DMS153 treated with DMSO at 0.1 percent for 48 hours (cell line): ENCODE measurements at regions not wholly inside any gene's neighbourhood (a gene's known extent, or its start where the extent isn't known, plus 50 kb on each side); places are given as distances from the start of the nearest gene placed in this dataset.
A peak's percentile ranks its signal among the peaks of the same experiment; 100 is the strongest.

ENCODE experiments used
- DNase-seq: peaks from one replicate; lab custom pipeline; 2025; ENCODE audit not compliant: unreplicated experiment; lab: John Stamatoyannopoulos, UW

DNA sequence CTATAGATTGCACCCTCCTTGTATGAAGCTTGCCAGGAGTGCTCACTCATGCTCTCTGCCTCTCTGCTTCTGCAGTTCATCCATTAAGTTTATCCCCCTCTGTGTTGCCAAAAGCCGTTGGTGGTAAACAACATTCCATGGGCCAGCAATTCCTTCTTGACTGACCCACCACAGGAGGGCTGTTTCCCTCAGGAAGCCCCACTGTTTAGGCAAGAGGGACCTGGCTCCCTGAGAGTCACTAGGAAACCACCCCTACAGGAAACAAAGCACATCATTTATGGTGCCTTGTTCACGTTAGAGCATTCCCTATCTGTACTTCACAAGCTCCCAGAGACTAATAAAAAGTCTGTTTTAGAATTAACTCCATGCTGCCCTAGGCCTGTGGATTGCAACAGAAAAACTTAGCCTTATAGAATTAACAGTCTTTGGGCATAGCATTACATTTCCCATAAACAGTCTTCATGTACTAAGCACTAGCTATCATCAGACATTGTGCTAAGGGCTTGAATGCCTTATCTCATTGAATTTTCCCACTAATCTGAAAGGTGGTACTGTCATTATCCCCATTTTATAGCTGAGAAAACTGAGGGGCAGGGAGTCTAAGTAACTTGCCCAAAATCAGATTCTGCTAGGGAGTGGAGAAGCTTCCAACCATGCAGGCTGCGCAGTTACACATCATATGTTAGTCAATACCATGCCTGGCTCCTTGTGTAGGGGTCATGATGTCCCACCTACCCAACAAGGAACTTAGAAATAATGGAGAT lies 149.9 kb downstream of the SHQ1 start:
- DNase-seq, result no peak

DNA sequence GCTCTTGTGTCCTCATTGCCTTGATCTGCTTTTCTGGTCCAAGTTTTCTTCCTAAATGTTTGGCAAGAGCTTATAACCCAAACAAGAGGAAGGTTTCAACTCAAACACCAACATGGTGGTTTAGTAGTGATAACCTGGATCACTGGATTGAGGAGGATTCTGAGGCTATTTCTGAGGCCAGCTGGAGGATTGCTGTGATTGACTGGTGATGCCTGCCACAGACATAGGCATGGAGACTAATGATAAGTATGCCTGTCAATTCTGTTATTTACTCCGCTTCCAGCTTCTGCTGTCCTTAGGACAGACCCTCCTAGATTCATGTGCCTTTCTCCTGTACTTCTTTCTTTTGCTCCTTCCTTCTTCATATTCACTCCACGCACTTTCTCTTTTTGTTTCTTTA lies 150.5 kb downstream of the SHQ1 start:
- no peak for DNase-seq

DNA sequence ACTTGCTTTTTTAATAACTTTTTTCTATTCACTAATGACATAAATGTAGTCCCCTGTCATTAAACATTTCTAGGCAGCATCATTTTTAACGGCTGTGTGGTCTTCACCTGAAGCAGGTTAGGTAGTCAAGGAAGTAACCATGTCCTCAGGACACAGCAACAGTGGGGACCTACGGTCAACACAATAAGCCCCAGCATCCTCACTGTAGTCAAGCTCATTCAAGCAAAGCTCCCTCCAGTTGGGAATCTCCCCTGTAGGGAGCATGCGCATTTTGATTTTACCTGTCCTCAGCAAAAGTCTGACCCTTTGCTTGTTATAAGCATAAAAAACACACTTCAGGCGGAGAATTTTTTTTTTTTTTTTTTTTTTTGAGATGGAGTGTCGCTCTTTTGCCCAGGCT lies 151.4 kb downstream of the SHQ1 start:
- DNase-seq, result no peak

DNA sequence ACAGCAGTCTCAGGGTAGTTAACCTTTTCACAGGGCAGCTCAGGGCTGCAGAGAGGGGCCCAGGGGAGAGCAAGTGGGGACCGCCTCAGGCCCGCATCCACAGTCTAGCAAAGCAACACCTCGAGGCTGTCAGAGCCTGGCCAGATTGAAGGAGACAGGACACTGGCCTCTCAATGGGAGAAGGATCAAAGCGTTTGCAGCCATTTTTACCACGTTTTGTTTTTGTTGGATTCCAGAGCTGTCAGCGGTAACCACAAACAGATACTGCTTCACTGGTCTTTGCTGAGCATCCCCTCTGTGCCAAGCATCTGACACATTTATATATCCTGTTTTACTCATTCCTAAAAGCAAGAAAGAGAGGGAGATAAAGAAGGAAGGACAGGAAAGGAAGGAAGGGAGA lies 153.8 kb downstream of the SHQ1 start:
- no peak for DNase-seq

DNA sequence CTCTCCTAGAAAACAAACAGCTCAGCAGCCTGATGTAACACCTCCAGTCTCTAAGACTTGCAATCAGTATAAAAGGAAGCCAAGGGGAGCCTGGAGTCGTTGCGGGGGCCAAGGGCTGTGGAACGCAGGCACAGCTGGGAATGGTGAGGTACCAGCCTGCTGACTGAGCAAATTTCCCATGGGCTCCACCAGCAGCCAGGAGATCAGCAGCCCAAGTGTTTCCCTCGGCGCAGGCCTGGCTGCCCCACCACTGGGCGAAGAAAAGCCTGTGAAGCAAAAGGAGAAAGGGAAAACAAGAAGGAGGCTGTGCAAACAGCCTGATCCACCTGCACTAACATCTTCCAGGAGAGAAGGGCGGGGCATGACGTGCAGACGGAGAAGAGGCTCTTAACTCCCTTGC lies 155.3 kb downstream of the SHQ1 start:
- no peak for DNase-seq

DNA sequence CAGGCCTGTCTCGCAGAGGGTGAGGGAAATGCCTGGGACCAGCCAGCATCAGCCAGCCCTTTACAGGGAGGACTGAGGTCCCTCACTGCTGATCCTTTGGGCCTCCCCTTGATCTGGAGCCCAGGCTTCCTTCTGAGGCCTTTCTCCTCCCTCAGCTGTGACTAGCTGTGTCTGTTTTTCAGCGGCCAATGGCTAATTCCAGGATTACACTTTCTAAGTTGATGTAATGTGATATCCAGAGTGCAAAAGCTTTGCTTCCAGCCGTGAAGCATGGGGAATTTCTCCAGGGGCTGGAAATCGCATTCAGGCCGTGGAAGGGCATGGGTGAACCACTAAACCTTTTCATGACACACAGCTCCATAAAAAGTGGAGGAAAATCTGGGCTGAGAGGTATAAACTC lies 157.6 kb downstream of the SHQ1 start:
- no peak for DNase-seq

DNA sequence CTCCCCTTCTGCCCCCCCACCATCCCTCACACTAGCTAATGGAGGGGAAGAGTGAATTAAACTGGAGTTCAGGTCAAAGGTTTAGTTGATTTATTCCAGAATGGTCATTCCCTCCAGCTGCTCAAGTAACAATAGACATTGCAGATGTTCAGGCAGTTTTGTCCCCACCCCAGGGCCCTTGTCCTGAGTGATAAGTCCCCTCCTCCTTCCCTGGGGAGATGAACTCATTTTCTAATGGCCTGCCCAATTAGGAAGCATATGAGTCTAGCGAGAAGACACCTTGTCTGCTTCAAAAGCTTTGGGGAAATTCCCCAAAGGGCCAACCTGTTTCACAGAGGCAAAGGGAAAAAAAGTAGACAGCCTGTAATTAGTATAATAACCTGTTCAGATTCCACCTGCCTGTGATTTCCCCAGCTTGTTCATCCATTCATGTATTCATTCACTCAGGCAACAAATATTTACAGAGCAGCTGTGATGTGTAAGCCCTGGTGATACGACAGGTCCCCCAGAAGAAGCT lies 165.3 kb downstream of the SHQ1 start:
- peak; percentile 35 for DNase-seq

DNA sequence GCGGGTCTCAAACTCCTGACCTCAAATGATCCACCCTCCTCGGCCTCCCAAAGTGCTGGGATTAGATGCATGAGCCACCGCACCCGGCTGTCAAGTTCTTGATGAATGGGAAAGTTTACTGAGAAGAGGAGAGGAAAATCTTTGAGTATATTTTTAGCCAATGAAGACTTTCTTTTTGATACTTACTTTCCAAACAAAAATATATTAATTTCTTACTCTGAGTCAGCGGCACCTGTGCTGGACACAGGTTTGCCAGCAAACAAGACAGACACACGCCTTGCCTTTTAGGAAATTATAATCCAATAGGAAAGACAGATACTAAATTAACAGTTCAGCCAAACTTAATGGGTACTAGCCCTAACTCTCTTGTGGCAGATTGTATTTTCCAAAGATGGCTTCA lies 166.6 kb downstream of the SHQ1 start:
- no peak for DNase-seq

DNA sequence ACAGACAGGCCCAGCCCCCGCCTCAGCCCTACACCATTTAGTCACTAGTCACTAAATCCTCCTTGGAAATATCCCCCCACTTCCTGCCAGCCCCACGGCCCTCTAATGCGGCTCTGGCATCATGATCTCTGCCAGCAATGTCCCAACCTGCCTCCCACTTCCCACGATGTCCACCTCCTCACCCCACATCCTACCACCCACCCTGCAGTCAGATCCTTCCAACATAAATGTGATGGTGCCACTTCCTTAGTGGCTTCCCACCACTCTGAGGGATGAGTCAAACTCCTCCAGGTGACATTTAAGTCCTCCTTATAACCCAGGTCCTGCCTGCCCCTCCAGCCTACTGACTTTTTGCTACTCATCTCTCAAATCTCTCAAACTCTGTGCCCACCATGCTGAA lies 167.5 kb downstream of the SHQ1 start:
- DNase-seq, result no peak

DNA sequence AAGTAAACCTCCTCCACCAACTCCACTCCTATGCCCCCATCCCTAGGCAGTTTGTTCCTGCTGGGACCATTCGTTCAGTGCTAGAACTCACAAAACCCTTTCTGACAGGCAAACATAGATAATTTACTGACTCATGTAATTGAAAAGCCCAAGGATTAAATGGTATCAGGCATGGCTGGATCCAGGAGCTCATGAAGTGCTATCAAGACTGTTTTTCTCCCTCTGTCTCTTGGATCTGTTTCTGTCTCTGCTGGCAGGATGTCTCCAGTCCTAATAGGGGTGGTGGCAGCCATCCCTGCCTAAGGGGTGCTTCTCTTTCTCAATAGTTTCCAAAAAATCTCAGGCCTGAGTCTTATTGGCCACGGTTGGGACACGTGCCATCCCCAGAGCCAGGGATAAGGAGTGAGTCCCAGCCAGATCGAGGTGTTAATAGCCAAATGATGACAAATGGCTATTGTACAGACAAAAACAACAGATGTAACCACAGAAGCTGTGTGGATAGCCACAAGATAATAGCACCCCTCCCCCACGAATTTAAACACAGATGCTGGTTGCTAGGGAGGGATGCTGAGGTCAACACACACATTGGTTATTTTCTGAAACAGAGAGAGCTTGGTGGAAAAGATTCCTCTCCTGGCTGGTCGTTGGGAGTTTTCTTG lies 168.6 kb downstream of the SHQ1 start:
- DNase-seq, result peak; percentile 10

DNA sequence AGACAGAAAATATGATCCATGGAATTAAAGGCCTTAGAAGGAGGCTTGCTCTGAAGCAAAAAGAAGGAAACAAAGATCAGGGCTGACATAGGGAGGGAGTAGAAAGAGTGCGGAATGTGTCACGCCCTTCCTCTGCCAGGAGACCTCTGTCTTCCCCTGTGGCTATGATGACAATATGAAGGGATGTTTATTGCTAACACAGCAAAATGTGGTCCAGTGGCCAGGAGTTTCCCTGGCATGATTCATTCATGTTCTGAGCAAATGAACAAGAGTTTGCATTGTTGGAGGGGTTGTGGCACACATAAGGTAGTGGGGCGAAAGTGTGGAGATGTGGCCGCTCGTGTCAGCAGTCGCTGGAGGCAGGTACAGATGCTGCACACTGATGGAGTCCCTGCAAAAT lies 169.4 kb downstream of the SHQ1 start:
- DNase-seq, result no peak

DNA sequence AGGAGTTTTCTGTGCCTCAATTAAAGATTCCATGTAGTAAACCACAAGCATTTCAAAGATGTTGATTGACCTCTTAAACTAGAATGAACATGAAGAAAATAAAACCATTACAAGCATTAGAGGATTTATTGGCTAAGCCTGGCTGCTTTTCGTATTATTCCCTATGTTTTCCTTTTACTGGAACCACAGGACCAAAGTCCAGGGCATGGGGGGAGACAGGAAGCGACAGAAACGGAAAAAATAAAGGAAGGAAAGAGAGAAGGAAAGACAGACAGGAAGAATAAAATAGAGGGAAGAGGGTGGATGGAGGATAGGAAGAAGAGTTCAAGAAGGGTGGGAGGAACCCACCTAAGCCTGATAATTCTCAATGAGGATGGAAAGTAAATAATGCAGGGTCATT lies 169.9 kb downstream of the SHQ1 start:
- no peak for DNase-seq

DNA sequence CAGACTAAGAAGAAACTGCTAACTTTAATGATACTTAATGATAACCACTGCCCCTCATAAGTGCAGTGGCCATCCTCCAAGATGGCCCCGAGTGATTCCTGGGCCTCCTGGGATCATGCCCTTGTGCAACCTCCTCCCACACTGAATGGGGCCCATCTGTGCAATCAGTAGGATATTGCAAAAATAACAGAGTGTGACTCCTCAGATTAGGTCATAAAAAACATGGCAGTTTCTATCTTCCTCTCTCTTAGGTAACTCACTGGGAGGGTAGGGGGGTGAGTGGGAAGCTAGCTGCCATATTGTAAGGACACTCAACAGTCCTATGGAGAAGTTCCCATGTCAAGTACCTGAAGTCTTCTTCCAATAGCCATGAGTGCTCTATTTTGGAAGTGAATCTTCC lies 173.0 kb downstream of the SHQ1 start:
- DNase-seq, result no peak

DNA sequence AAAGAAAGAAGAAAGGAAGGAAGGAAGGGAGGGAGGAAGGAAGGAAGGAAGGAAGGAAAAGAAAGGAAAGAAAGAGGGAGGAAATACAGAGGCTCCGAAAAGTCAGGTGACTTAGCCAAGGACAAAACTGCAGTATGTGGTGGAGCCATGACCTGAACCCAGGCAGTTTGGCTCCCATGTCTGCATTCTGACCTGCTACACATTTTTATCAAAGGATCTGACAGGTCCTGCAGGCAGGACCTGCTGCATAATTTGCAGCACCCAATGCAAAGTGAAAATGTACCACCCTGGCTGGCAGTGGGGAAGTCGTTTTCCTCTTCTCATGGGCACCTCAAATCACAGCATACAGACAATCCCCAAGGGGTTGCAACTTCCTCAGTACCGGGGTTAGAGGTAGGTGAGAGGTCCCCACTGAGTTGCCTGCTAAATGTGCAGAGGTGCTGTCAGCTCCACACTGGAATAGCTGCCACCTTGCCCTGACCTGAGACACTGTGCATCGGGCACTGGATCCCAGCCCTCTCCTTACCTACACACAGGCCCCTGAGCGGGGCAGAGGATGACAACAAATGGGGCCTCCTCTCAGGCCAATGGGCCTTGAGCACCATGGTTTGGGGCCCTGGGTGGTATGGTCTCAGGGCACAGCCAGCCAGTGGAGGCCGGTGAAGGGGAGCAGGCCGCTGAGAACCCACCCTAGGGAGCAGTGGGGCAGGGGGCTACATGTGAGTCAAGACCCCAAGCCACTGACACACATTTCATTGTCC lies 175.1 kb downstream of the SHQ1 start:
- no peak for DNase-seq

DNA sequence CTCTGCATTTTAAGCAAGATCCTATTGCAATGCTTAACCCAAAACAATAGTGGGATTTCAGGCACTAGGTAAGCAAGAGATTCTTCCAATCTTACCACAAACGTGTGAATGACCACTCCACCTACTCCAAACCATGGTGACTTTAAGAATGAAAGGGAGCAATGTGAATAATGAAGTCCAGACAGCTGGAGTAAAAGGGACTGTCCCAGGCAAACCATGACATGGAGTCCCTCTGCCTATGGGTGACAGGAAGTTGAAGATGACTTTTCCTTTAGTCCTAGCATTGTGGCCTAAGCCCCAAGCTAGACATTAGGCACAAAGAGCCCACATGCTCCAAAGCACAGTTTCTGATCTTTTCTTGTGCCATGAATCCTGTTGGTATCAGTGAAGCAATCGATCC lies 179.0 kb downstream of the SHQ1 start:
- DNase-seq, result no peak

DNA sequence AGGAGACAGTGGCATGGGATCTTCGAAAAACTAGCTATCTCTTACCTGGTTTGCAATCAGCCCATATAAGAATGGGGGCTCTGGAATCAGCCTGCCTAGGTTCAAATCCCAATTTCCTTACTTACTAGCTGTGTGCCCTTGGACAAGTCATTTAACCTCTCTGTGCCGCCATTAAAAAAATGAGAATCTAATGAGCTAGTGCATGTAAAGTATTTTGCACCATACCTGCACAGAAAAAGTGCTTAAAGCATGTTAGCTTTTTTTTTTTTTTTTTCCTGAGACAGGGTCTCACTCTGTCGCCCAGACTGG lies 181.8 kb downstream of the SHQ1 start:
- DNase-seq, result no peak

DNA sequence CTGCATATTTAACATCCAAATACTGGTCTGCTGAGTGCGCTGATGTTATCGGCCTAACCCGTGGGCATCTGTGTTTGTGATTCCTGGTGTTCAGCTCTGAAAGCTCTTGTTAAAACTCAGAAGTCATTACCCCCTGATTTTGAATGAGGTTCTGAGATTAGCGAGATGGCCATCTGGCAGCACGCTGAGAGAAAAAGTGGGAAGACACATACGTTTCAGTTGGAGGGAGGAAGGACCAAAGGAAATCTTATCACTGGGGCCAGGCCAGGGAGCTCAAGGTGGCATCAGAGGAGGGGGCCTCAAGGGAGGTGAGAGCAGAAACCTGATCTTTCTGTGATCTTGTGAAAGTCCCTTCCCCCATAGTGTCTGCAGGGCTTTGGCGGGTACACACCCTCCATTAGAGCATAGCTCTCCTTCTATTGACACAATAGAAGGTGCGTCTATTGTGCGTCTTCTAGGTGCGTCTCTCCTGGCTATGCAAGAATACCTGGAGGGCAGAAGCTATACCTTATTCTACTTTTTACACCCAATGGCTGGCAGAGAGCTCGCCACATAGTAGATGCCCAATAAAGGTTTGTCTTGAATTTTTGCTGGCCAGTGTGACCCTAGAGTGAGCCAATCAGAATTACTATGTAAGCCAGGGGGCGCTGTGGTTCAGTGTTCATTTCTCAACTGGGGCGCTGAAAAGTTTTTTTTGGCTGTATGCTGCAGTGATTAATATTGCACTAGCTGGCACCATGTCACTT lies 182.4 kb downstream of the SHQ1 start:
- no peak for DNase-seq

DNA sequence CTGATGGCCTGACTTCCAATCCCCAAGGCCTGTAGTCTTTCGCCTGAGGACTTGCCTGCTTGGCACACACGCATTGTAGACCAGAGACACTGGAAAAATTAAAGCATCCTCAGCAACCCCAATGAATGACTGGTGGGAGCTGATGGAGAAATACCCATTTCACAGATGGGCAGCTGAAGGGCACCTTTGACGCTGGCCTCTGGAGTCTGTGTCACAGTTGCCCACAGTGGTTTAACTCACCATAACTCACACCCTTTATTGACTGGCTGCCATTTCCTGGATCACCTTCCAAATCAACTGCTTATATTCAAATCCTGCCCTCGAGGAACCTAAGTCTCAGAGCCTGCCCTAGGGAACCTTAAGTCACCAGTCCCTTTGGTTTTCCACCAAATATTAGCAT lies 183.1 kb downstream of the SHQ1 start:
- no peak for DNase-seq

DNA sequence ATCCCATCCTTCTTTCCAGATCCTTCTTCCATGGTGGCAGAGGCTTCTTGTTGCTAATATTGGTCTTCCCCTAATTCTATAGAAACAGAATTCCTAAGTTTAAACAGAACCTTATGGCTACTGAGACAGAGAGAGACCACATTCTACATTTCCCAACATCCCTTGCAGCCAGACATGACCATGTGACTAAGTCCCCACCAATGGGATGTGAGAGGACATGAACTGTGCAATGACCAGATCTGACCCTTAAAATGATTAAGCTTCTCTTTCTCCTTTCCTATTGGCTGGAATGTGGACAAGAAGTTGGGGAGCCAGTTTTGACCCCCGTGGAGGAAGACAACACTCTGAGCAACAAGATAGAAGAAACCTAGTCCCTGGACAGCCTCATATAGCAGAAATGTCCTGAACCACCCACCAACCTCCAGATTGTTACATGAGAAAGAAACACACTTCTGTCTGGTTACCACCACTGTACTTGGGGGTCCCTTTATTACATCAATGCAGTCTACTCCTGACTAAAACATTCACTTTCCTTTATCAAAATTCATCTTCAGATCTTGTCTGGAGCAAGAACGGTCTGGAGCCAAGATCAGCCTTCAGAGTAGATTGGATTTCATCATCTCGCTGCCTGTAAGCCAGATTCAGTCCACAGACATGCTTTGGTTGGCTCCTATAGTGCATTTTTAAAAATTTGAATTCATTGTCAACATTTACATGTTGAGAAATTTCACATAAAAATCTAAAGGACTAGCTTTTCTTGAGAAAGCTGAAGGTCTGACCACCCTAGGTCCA lies 183.9 kb downstream of the SHQ1 start:
- no peak for DNase-seq

DNA sequence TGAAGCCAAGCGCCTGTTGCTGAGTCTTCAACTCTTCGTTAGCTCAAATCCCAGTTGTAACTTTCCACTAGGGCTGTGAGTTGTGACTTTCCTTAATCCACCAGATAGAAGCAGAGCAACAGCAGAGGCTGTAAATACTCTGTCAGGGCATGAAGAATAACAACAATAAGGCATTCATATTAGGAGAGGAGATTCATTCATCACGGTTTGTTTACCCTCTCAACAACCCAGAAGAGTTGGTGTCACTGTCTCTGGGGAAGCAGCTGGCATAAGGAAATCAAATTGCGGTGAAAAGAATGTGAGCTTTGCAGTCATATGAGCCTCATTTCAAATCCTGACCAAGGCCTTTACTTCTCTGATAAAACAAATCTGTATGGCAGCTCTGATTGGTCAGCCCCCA lies 184.8 kb downstream of the SHQ1 start:
- DNase-seq, result peak; percentile 81

DNA sequence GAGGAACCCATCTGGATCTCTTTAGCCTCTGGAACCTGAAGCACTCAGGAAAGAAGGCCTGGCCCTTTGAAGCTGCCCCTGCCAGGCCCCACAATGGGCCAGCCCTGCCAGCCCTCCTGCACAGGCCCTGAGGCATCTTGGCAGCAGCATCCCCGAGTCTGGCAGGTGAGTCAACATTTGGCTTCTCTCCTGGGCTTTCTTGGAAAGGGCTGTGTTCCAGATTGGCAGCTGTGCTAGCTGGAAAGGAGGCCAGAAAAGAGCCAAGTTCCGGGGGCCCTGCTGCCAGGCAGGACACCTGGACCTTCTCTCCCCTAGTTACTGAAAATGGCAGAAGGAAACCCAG lies 187.2 kb downstream of the SHQ1 start:
- peak; percentile 24 for DNase-seq
